K562 (cell line): ENCODE measurements at regions not wholly inside any gene's neighbourhood (a gene's known extent, or its start where the extent isn't known, plus 50 kb on each side); places are given as distances from the start of the nearest gene placed in this dataset.

Experiments
- ATAC-seq: fragments of 200-7000 bp; cut with Tn5 transposase; 3 replicates; pipeline ENCODE4 v1.9.1; 2020; ENCODE audit warnings: moderate library complexity
- BruUV-seq: library from RNA; stranded (reverse); fragments of 400-500 nt; replicated peaks from 2 replicates; lab custom pipeline; 2021; lab: Mats Ljungman, UMichigan
- CTCF ChIA-PET: fragments of 300-600 bp; formaldehyde crosslinking; extraction: SDS; loops from one replicate; lab custom pipeline; 2021; ENCODE audit warnings: low intra/inter-chr PET ratio; lab: Yijun Ruan, JAX
- POLR2A ChIA-PET: fragments of 300-600, 350-650 bp; sonication (Branson Sonifier 250); formaldehyde crosslinking; extraction: SDS; loops from one replicate; lab custom pipeline; 2021; ENCODE audit warnings: antibody characterized with exemption, inconsistent platforms; lab: Yijun Ruan, JAX
- DNase-seq, 4 experiments: peaks; one replicate each; pipeline versions ENCODE4 v3.0.0 to v3.0.0-alpha.2; 2011 to 2018; ENCODE audit warnings: low spot score in 3 of 4, mixed read lengths in 3 of 4; ENCODE audit errors: extremely low read depth in 1 of 4
- FAIRE-seq: peaks from 2 replicates; lab custom pipeline; 2011; peaks lifted over from hg19 to GRCh38; lab: Jason Lieb, UNC
- H2AFZ ChIP-seq: 2 replicates; pipeline ENCODE4 v1.6.0; 2011; ENCODE audit warnings: low read depth, low read length, control low read depth, inconsistent platforms
- H3K27ac ChIP-seq: fragments of 200-600 bp; 3 replicates; pipeline ENCODE4 v1.8.0; 2011; ENCODE audit warnings: low read depth, mild to moderate bottlenecking, control low read depth, inconsistent platforms, low read length, moderate library complexity, mixed read lengths; ENCODE audit errors: extremely low read depth
- H3K27me3 ChIP-seq, 2 experiments: fragments of 300-600 bp in 1 of 2; 2 replicates in 1 of 2; 3 replicates in 1 of 2; pipeline versions ENCODE4 v1.6.0 to v1.8.0; 2011; ENCODE audit warnings: inconsistent platforms in 2 of 2, low read length in 2 of 2, mild to moderate bottlenecking in 1 of 2, mixed read lengths in 1 of 2, moderate library complexity in 1 of 2; ENCODE audit not compliant: control insufficient read depth in 2 of 2, insufficient read depth in 2 of 2
- H3K36me3 ChIP-seq: fragments of 300-600 bp; 3 replicates; pipeline ENCODE4 v1.8.0; 2011; ENCODE audit warnings: mild to moderate bottlenecking, low read length, inconsistent platforms; ENCODE audit not compliant: control insufficient read depth, insufficient read depth
- H3K4me1 ChIP-seq, 2 experiments: fragments of 200-600 bp in 1 of 2; replicated peaks in 1 of 2; 2 replicates in 1 of 2; 3 replicates in 1 of 2; pipeline versions ENCODE4 v1.5.1 to v1.8.0; 2011; ENCODE audit warnings: inconsistent platforms in 2 of 2, low read length in 2 of 2, mild to moderate bottlenecking in 1 of 2, mixed read lengths in 1 of 2, moderate library complexity in 1 of 2; ENCODE audit not compliant: control insufficient read depth in 2 of 2, insufficient read depth in 2 of 2
- H3K4me2 ChIP-seq: 2 replicates; pipeline ENCODE4 v1.6.1; 2011; ENCODE audit warnings: low read length, control low read depth, inconsistent platforms, mixed read lengths; ENCODE audit not compliant: insufficient read depth
- H3K4me3 ChIP-seq: fragments of 200-600 bp; sonication (generic), shearing (Covaris generic); 2 replicates; pipeline ENCODE4 v1.5.1; 2016; ENCODE audit warnings: control low read depth, inconsistent platforms
- H3K79me2 ChIP-seq: fragments of 200-600 bp; 3 replicates; pipeline ENCODE4 v1.8.0; 2011; ENCODE audit warnings: low read length, inconsistent platforms; ENCODE audit not compliant: control insufficient read depth, insufficient read depth
- H3K9ac ChIP-seq, 2 experiments: 2 replicates each; pipeline versions ENCODE4 v1.6.0 to v1.6.1; 2011; ENCODE audit warnings: low read depth in 2 of 2, low read length in 2 of 2, control low read depth in 1 of 2, inconsistent platforms in 1 of 2, mild to moderate bottlenecking in 1 of 2, mixed read lengths in 1 of 2; ENCODE audit not compliant: insufficient read depth in 1 of 2
- H3K9me1 ChIP-seq: one replicate; pipeline ENCODE4 v1.6.0; 2011; ENCODE audit warnings: inconsistent platforms, mild to moderate bottlenecking, low read length, moderate library complexity; ENCODE audit not compliant: control insufficient read depth, insufficient read depth
- H3K9me3 ChIP-seq: replicated peaks from 2 replicates; pipeline ENCODE4 v1.5.1; 2011; ENCODE audit warnings: low read depth, low read length, inconsistent platforms; ENCODE audit not compliant: control insufficient read depth, insufficient read depth
- H4K20me1 ChIP-seq: replicated peaks from 2 replicates; pipeline ENCODE4 v1.6.1; 2011; ENCODE audit warnings: low read length, inconsistent platforms, mixed read lengths; ENCODE audit not compliant: control insufficient read depth, insufficient read depth
- E4F1 ChIP-seq: fragments of 250-450 bp; sonication (Bioruptor Pico); IDR thresholded peaks from 2 replicates; pipeline ENCODE4 v1.5.0; 2021; ENCODE audit warnings: mild to moderate bottlenecking, borderline replicate concordance
- FOSL1 ChIP-seq: fragments of 200-800 bp; sonication (Bioruptor generic); conservative IDR thresholded peaks from 2 replicates; pipeline ENCODE4 v1.6.1; 2016; ENCODE audit warnings: missing genetic modification characterization, missing compliant biosample characterization
- HLTF ChIP-seq: fragments of 450-650 bp; IDR thresholded peaks from 2 replicates; pipeline ENCODE4 v1.6.1; 2016
- KLF13 ChIP-seq: fragments of 450-650 bp; IDR thresholded peaks from 2 replicates; pipeline ENCODE4 v1.6.1; 2016; ENCODE audit warnings: missing genetic modification characterization, low read depth, mild to moderate bottlenecking, missing compliant biosample characterization, moderate library complexity, borderline replicate concordance
- MAX ChIP-seq: sonication (generic); formaldehyde crosslinking; IDR thresholded peaks from 2 replicates; pipeline ENCODE4 v1.9.0; 2022; ENCODE audit warnings: mild to moderate bottlenecking, missing genetic modification reagents
- POLR2G ChIP-seq: fragments of 200-400 bp; formaldehyde crosslinking; IDR thresholded peaks from 2 replicates; pipeline ENCODE4 v1.6.1; 2017; ENCODE audit warnings: low read depth, mild to moderate bottlenecking, antibody characterized with exemption, low read length, moderate library complexity
- THRA ChIP-seq: fragments of 450-650 bp; IDR thresholded peaks from 2 replicates; pipeline ENCODE4 v1.6.1; 2017; ENCODE audit warnings: mild to moderate bottlenecking, moderate library complexity
- ZNF655 ChIP-seq: fragments of 250-450 bp; sonication (Bioruptor Pico); IDR thresholded peaks from 2 replicates; pipeline ENCODE4 v1.5.0; 2021
- WGBS: fragments of 100-300 bp; shearing (Covaris generic); methylation state at CpG from one replicate; pipeline ENCODE4 v1.1.6; 2016; ENCODE audit warnings: low coverage, mixed read lengths; ENCODE audit not compliant: insufficient coverage; ENCODE audit errors: missing lambda C conversion rate; 5-methylcytosine and 5-hydroxymethylcytosine counted together
- in situ Hi-C: fragments of 300-500 bp; cut with MboI; formaldehyde crosslinking; loops from 4 replicates; pipeline ENCODE4 v1.15.0; 2018; ENCODE audit warnings: inconsistent platforms, mixed read lengths
- intact Hi-C: fragments of 100-400 bp; cut with micrococcal nuclease; formaldehyde crosslinking; loops from 2 replicates; pipeline ENCODE4 v1.14.2; 2022

GRCh38 chr4:30847958-30848357 lies 127.8 kb downstream of the PCDH7 start:
- no peak overlapping the region for H2AFZ ChIP-seq
- no peaks in the 10 kb centered on the region for H3K4me1 ChIP-seq
- FAIRE-seq: no peak
- no peaks in the 10 kb centered on the region for H3K27me3 ChIP-seq
- H4K20me1 ChIP-seq: no peaks in the 10 kb centered on the region
- H3K9me3 ChIP-seq: no peaks in the 10 kb centered on the region; the same call in 1 of the 2 replicates
- H3K9ac ChIP-seq: no peak overlapping the region
- no peak overlapping the region for H3K4me3 ChIP-seq
- ATAC-seq: no peak
- BruUV-seq: no TSS peak
- intact Hi-C loops (no loop called here), in situ Hi-C loops (no loop called here)
- no peak overlapping the region for H3K4me2 ChIP-seq
- no peak overlapping the region for H3K27ac ChIP-seq
- H3K36me3 ChIP-seq: no peaks in the 10 kb centered on the region
- ChIA-PET POLR2A (no interaction called here), CTCF (no interaction called here)
- H3K79me2 ChIP-seq: no peaks in the 10 kb centered on the region
- H3K9me1 ChIP-seq: no peaks in the 10 kb centered on the region
- TF ChIP-seq POLR2G (no peak), THRA (no peak), MAX (CRISPR knock-in tag) (no peak), KLF13 (tag) (no peak), HLTF (no peak), E4F1 (CRISPR knock-in tag) (no peak), ZNF655 (no peak), FOSL1 (tag) (no peak)
- DNase-seq: no peak
- WGBS: 0% methylated on average over 1 of the region's 1 CpG
